ENCODE measurements at regions not wholly inside any gene's neighbourhood (a gene's known extent, or its start where the extent isn't known, plus 50 kb on each side); places are given as distances from the start of the nearest gene placed in this dataset.
"Not testable (repeated sequence)": the region's sequence is repeated elsewhere in the genome, so short reads cannot be mapped to it uniquely, and the experiment has no call there.

DNA sequence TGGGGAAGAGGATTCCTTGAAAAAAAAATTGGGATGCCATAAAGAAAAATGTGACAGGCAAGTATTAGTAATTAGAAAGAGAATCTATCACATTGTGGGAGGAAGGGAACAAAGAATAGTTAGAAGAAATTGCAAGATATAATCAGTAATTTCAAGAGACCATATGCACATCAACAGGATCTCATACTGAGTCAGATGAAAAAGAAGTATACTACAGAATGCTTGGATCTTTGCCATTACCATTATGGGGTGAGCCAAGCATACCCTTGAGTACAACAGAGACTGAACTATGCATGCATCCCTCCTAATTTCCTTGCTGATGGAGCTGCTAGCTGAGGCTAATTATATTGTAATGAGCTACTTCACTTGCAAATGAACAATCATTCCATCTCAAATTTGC lies 287.6 kb downstream of the PAPSS1 start:
- no peak for DNase-seq
- Mint-ChIP-seq H3K4me1 (ENCODE audit: low read depth) (no peaks in the 10 kb centered on the region), H3K4me3 (no peak overlapping the region), H3K27ac (no peak overlapping the region), H3K36me3 (ENCODE audit: low read depth) (no peaks in the 10 kb centered on the region), H3K27me3 (ENCODE audit: insufficient read depth) (no peaks in the 10 kb centered on the region; the same call in 1 of the 2 replicates), H3K9me3 (no peaks in the 10 kb centered on the region)
- TF ChIP-seq, protein P1, sequence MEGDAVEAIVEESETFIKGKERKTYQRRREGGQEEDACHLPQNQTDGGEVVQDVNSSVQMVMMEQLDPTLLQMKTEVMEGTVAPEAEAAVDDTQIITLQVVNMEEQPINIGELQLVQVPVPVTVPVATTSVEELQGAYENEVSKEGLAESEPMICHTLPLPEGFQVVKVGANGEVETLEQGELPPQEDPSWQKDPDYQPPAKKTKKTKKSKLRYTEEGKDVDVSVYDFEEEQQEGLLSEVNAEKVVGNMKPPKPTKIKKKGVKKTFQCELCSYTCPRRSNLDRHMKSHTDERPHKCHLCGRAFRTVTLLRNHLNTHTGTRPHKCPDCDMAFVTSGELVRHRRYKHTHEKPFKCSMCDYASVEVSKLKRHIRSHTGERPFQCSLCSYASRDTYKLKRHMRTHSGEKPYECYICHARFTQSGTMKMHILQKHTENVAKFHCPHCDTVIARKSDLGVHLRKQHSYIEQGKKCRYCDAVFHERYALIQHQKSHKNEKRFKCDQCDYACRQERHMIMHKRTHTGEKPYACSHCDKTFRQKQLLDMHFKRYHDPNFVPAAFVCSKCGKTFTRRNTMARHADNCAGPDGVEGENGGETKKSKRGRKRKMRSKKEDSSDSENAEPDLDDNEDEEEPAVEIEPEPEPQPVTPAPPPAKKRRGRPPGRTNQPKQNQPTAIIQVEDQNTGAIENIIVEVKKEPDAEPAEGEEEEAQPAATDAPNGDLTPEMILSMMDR (IDR thresholded peaks at IDR 0.05), result no peak

DNA sequence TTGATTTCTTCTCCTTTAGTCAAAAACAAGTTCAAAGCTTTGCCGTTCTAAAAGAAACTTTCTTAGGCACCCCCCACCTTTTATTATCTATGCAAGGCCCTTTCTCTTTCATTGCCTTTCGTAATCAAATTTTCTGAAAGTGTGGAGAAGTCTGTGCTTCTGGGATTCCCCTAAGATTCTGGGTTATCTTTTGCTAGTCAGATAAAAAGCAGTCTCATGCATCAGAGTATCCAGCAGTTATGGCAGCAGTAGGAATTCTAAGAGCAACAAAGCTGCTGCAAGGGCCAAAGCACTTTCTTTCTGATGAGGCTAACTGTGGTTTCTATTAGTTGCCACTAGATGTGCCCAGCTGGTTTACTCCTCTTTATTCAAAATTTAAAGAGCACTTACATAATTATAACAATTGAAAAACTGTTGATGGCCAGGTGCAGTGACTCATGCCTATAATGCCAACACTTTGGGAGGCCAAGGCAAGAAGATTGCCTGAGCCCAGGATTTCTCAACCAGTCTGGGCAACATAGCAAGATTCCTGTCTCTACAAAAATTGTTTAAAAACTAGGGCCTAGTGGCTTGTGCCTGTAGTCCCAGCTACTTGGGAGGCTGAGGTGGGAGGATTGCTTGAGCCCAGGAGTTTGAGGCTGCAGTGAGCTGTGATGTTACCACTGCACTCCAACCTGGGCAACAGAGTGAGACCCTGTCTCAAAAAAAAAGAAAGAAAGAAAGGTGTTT lies 296.2 kb downstream of the PAPSS1 start:
- no peaks in the 10 kb centered on the region for H3K9me3 Mint-ChIP-seq
- no peak overlapping the region for H3K27ac Mint-ChIP-seq
- no peaks in the 10 kb centered on the region for H3K4me1 Mint-ChIP-seq (ENCODE audit: low read depth)
- H3K4me3 Mint-ChIP-seq, result no peak overlapping the region
- TF ChIP-seq, protein P1 (IDR thresholded peaks at IDR 0.05), result no peak
- H3K27me3 Mint-ChIP-seq (ENCODE audit: insufficient read depth), result no peaks in the 10 kb centered on the region; the same call in 1 of the 2 replicates
- no peak for DNase-seq
- no peaks in the 10 kb centered on the region for H3K36me3 Mint-ChIP-seq (ENCODE audit: low read depth)

DNA sequence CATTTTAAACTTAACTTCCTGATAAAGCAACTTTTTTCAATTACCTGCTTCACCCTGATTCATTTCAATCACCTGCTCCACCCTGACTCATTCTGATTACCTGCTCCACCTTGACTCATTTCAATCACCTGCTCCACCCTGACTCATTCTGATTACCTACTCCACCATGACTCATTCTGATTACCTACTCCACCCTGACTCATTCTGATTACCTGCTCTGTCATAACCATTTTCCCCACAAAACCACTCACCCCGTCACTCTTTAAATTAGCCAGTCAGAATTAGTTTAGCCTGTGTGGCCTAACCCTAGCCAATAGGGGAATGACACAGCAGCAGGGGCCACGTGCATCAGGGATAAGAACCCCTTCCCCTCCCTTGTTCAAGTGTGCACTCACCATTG lies 300.5 kb downstream of the PAPSS1 start:
- DNase-seq; H3K36me3 Mint-ChIP-seq (ENCODE audit: low read depth); H3K4me3 Mint-ChIP-seq; H3K4me1 Mint-ChIP-seq (ENCODE audit: low read depth); H3K27me3 Mint-ChIP-seq (ENCODE audit: insufficient read depth); H3K27ac Mint-ChIP-seq; H3K9me3 Mint-ChIP-seq: not testable (repeated sequence)

DNA sequence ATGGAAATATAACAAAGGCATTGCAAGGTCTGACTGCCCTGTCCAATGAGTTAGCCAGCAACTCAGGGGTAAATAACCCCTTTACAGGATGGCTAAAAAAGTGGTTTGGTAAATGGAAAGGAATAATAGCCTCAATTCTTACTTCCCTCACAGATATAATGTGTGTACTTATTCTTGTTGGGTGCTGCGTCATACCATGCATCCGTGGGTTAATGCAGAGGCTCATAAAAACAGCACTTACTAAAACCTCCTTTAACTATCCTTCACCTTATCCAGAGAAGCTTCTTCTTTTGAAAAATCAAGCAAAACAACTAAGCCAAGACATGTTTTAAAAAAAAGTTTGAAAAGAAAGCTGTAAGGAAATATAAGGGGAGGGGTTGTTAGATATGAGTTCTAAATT lies 301.0 kb downstream of the PAPSS1 start:
- no peaks in the 10 kb centered on the region for H3K4me1 Mint-ChIP-seq (ENCODE audit: low read depth)
- H3K27me3 Mint-ChIP-seq (ENCODE audit: insufficient read depth), result peaks cover 10% of the 10 kb centered on the region
- H3K27ac Mint-ChIP-seq, result no peak overlapping the region
- TF ChIP-seq, protein P1 (IDR thresholded peaks at IDR 0.05), result no peak
- no peak for DNase-seq
- no peaks in the 10 kb centered on the region for H3K36me3 Mint-ChIP-seq (ENCODE audit: low read depth)
- H3K9me3 Mint-ChIP-seq, result no peaks in the 10 kb centered on the region
- no peak overlapping the region for H3K4me3 Mint-ChIP-seq

DNA sequence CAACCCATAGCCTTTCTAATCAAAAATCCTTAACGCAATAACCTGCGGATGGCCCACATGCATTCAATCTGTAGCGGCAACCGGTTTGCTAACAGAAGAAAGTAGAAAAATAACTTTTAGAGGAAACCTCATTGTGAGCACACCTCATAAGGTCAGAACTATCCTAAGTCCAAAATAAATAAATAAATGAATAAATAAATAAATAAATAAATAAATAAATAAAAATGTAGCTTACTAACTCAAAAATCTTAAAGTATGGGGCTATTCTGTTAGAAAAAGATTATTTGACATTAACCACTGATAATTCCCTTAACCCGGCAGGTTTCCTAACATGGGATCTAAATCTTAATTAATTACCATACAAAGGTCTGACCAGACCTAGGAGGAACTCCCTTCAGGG lies 304.5 kb downstream of the PAPSS1 start:
- DNase-seq; H3K4me3 Mint-ChIP-seq; H3K27ac Mint-ChIP-seq; H3K9me3 Mint-ChIP-seq; H3K36me3 Mint-ChIP-seq (ENCODE audit: low read depth); H3K4me1 Mint-ChIP-seq (ENCODE audit: low read depth): not testable (repeated sequence)
- peaks cover 20% of the 10 kb centered on the region for H3K27me3 Mint-ChIP-seq (ENCODE audit: insufficient read depth)

DNA sequence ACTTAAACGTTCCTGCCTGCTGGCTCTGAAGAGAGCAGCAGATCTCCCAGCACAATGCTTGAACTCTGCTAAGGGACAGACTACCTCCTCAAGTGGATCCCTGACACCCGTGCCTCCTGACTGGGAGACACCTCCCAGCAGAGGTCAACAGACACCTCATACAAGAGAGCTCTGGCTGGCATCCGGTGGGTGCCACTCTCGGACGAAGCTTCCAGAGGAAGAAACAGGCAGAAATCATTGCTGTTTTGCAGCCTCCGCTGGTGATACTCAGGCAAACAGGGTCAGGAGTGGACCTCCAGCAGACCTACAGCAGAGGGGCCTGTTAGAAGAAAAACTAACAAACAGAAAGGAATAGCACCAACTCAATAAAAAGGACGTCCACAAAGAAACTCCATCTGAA lies 310.2 kb downstream of the PAPSS1 start:
- not testable (repeated sequence) for DNase-seq; H3K4me1 Mint-ChIP-seq (ENCODE audit: low read depth); H3K27ac Mint-ChIP-seq; H3K4me3 Mint-ChIP-seq; H3K9me3 Mint-ChIP-seq; H3K36me3 Mint-ChIP-seq (ENCODE audit: low read depth)
- peaks cover 21% of the 10 kb centered on the region for H3K27me3 Mint-ChIP-seq (ENCODE audit: insufficient read depth)

DNA sequence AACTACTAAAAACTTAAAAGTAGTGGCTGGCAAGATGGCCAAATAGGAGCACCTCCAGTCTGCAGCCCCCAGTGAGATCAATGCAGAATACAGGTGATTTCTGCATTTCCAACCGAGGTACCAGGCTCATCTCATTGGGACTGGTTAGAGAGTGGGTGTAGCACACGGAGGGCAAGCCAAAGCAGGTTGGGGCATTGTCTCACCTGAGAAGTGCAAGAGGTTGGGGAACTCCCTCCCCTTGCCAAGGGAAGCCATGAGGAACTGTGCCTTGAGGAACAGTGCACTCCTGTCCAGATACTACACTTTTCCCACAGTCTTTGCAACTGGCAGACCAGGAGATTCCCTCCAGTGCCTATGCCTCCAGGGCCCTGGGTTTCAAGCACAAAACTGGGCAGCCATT lies 311.1 kb downstream of the PAPSS1 start:
- Mint-ChIP-seq H3K4me1 (ENCODE audit: low read depth) (no peaks in the 10 kb centered on the region), H3K36me3 (ENCODE audit: low read depth) (no peaks in the 10 kb centered on the region), H3K9me3 (no peaks in the 10 kb centered on the region), H3K27me3 (ENCODE audit: insufficient read depth) (peaks cover 12% of the 10 kb centered on the region), H3K27ac (no peak overlapping the region), H3K4me3 (no peak overlapping the region)
- no peak for DNase-seq
- TF ChIP-seq, protein P1 (IDR thresholded peaks at IDR 0.05), result no peak
